OCI-LY3 (cell line): ENCODE measurements at regions not wholly inside any gene's neighbourhood (a gene's known extent, or its start where the extent isn't known, plus 50 kb on each side); places are given as distances from the start of the nearest gene placed in this dataset.

Source experiments
- H2AFZ ChIP-seq: fragments of 200-600, 300-600 bp; shearing (Covaris generic); 2 replicates; pipeline ENCODE4 v1.6.0; 2014; ENCODE audit warnings: antibody characterized with exemption, low read depth, low read length
- H3K27ac ChIP-seq: fragments of 200-600, 300-600 bp; sonication (generic); 2 replicates; pipeline ENCODE4 v1.5.1; 2014; ENCODE audit warnings: mild to moderate bottlenecking, low read length, moderate library complexity, mixed read lengths
- H3K27me3 ChIP-seq: fragments of 200-600, 300-600 bp; sonication (generic); 2 replicates; pipeline ENCODE4 v1.6.1; 2014; ENCODE audit warnings: low read depth, low read length, mixed read lengths
- H3K36me3 ChIP-seq: fragments of 200-600, 300-600 bp; sonication (generic); replicated peaks from 2 replicates; pipeline ENCODE3; 2014; ENCODE audit warnings: low read depth, low read length, mixed read lengths
- H3K4me1 ChIP-seq: fragments of 300-600, 200-600 bp; sonication (generic); 2 replicates; pipeline ENCODE4 v1.6.1; 2014; ENCODE audit warnings: low read length, mixed read lengths
- H3K4me2 ChIP-seq: fragments of 200-600, 300-600 bp; sonication (generic); 2 replicates; pipeline ENCODE4 v1.6.1; 2014; ENCODE audit warnings: low read length, mixed read lengths
- H3K4me3 ChIP-seq: fragments of 300-600, 200-600 bp; sonication (generic); 2 replicates; pipeline ENCODE4 v1.5.1; 2014; ENCODE audit warnings: antibody characterized with exemption, mild to moderate bottlenecking, low read length, moderate library complexity
- H3K79me2 ChIP-seq: fragments of 300-600, 200-600 bp; shearing (Covaris generic); 2 replicates; pipeline ENCODE4 v1.6.1; 2014; ENCODE audit warnings: mild to moderate bottlenecking, low read length, mixed read lengths
- H3K9ac ChIP-seq: fragments of 300-600, 200-600 bp; shearing (Covaris generic); 2 replicates; pipeline ENCODE4 v1.6.0; 2014; ENCODE audit warnings: mild to moderate bottlenecking, low read length, moderate library complexity
- H3K9me3 ChIP-seq: fragments of 200-600, 300-600 bp; shearing (Covaris generic); 2 replicates; pipeline ENCODE4 v1.6.1; 2014; ENCODE audit warnings: low read length, mixed read lengths; ENCODE audit not compliant: insufficient read depth
- H4K20me1 ChIP-seq: fragments of 200-600, 300-600 bp; sonication (generic); 2 replicates; pipeline ENCODE4 v1.6.1; 2016; ENCODE audit warnings: low read length, mixed read lengths; ENCODE audit not compliant: insufficient read depth
- CTCF ChIP-seq: fragments of 200-600, 300-600 bp; sonication (generic); IDR thresholded peaks from 2 replicates; pipeline ENCODE4 v1.5.1; 2014; ENCODE audit warnings: antibody characterized with exemption, low read length, low read depth
- EZH2phosphoT487 ChIP-seq: fragments of 200-600 bp; shearing (Covaris generic); IDR thresholded peaks from 2 replicates; pipeline ENCODE4 v1.6.1; 2018; ENCODE audit warnings: antibody characterized with exemption, mixed run types, low read depth

GRCh38 chr1:209262631-209263030, 320.9 kb upstream of the CAMK1G start:
- Histone ChIP-seq H3K27me3 (peaks cover 11% of the 10 kb centered on the region; the same call in 1 of the 2 replicates), H3K4me1 (no peaks in the 10 kb centered on the region), H3K9ac (no peak overlapping the region), H3K79me2 (no peaks in the 10 kb centered on the region), H3K36me3 (no peaks in the 10 kb centered on the region), H4K20me1 (no peaks in the 10 kb centered on the region), H3K4me3 (no peak overlapping the region), H2AFZ (no peak overlapping the region), H3K4me2 (no peak overlapping the region), H3K9me3 (no peaks in the 10 kb centered on the region), H3K27ac (no peak overlapping the region)
- TF ChIP-seq EZH2phosphoT487, result no peak
- no peak for TF ChIP-seq CTCF

- no peak overlapping the region for H3K27ac ChIP-seq
Observed at GRCh38 chr1:209265301-209265700, 318.2 kb upstream of the CAMK1G start.

DNA sequence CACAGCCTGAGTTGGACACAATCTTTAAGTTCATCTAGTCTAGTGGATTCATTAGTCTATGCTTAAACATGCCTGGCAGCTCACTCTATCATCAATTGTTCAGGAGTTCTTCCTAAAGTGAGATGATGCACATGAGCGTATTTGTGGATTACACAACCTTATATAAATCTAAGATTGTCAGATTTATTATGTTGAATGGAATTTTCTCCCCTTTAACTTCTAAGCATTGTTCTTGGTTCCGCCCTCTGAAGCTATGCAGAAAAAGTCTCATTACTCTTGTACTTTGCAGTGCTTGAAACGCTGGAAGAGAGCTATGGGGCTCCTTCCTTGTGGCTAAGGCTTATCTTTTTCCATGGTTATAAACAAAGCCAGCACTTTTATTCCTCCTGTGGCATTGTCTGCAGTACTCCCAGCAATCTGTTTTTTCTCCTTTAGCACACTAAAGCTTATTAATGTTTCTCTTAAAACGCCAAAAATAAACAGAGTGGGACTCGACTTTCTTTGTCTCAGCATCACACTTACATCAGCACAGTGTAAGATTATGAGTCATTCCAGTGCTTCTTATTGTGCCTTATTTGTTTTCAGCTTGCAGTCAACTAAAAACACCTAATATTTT, 316.8 kb upstream of the CAMK1G start:
- Histone ChIP-seq H3K4me3 (no peak overlapping the region), H3K4me2 (no peak overlapping the region)
- TF ChIP-seq CTCF (no peak), EZH2phosphoT487 (no peak)

More at GRCh38 chr1:209265301-209265700, 318.2 kb upstream of the CAMK1G start:
- no peak overlapping the region for H2AFZ ChIP-seq
- no peaks in the 10 kb centered on the region for H3K79me2 ChIP-seq
- no peaks in the 10 kb centered on the region for H3K9me3 ChIP-seq
- H3K4me1 ChIP-seq, result no peaks in the 10 kb centered on the region
- no peaks in the 10 kb centered on the region for H4K20me1 ChIP-seq
- peaks cover 18% of the 10 kb centered on the region for H3K27me3 ChIP-seq
- no peaks in the 10 kb centered on the region for H3K36me3 ChIP-seq
- TF ChIP-seq EZH2phosphoT487 (no peak), CTCF (no peak)
- no peak overlapping the region for H3K4me3 ChIP-seq
- no peak overlapping the region for H3K4me2 ChIP-seq
- no peak overlapping the region for H3K9ac ChIP-seq

GRCh38 chr1:209267968-209268367, 315.5 kb upstream of the CAMK1G start:
- no peaks in the 10 kb centered on the region for H3K9me3 ChIP-seq

More for the DNA sequence above, 316.8 kb upstream of the CAMK1G start:
- Histone ChIP-seq H4K20me1 (no peaks in the 10 kb centered on the region), H3K36me3 (no peaks in the 10 kb centered on the region), H3K4me1 (no peaks in the 10 kb centered on the region), H3K27me3 (peaks cover 18% of the 10 kb centered on the region), H3K9me3 (no peaks in the 10 kb centered on the region), H3K27ac (no peak overlapping the region), H2AFZ (no peak overlapping the region), H3K9ac (no peak overlapping the region), H3K79me2 (no peaks in the 10 kb centered on the region)

More at GRCh38 chr1:209267968-209268367, 315.5 kb upstream of the CAMK1G start:
- no peak overlapping the region for H3K4me3 ChIP-seq
- no peak overlapping the region for H2AFZ ChIP-seq
- no peak overlapping the region for H3K27ac ChIP-seq
- no peaks in the 10 kb centered on the region for H3K36me3 ChIP-seq
- no peaks in the 10 kb centered on the region for H3K4me1 ChIP-seq
- no peak for TF ChIP-seq EZH2phosphoT487
- no peak for TF ChIP-seq CTCF
- no peak overlapping the region for H3K4me2 ChIP-seq
- peaks cover 18% of the 10 kb centered on the region for H3K27me3 ChIP-seq
- H3K9ac ChIP-seq, result no peak overlapping the region
- no peaks in the 10 kb centered on the region for H3K79me2 ChIP-seq
- no peaks in the 10 kb centered on the region for H4K20me1 ChIP-seq
